GM12892 (cell line): ENCODE measurements at regions not wholly inside any gene's neighbourhood (a gene's known extent, or its start where the extent isn't known, plus 50 kb on each side); places are given as distances from the start of the nearest gene placed in this dataset.

ENCODE experiments used
- POLR2A ChIP-seq: IDR thresholded peaks from 2 replicates; pipeline ENCODE4 v1.6.1; 2011; ENCODE audit warnings: low read depth, low read length, control low read depth
- POLR2AphosphoS5 ChIP-seq: IDR thresholded peaks from 2 replicates; pipeline ENCODE4 v1.6.1; 2011; ENCODE audit warnings: low read depth, low read length, control low read depth

DNA sequence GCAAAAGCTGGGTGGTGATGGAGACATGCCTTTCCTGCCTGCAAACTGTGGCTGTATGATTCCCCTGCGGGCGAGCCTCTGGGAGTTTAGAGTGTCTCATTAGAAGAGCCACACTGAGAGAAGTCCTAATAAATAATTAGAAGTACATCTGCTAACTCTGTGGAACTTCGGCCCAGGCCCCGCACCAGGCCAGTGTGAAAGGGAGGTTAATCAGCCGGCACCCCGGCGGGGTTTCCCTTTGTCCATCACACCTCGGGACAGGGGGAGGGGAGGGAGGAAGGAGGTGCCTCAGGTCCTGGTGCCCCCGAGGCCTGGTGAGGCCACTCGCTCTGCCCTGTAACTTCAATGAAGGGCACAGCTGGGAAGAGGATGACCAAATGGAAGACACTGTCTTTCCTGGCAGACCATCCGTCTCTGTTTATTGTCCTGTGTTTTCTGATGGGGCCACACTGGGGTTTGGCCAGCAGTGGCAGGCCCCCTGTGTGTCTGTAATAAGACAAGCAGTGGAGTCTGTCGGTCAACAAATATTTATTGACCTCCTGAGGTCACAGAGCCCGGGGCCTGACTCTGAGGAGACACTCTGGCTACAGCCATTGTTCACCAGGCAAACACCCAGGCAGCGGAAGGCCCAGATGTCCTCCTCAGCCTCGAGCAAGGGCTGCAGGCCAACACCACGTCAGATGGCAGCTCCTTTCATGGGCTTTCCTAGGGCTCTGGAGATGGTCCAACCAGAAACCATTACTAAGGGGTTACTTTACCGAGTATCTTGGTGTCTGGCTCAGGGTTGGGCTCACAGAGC lies 267.5 kb upstream of the RAB4A start:
- no peak for TF ChIP-seq POLR2AphosphoS5
- TF ChIP-seq POLR2A, result no peak
